K562 (cell line): ENCODE measurements at regions not wholly inside any gene's neighbourhood (a gene's known extent, or its start where the extent isn't known, plus 50 kb on each side); places are given as distances from the start of the nearest gene placed in this dataset.

Experiments
- ATAC-seq: fragments of 200-7000 bp; cut with Tn5 transposase; 3 replicates; pipeline ENCODE4 v1.9.1; 2020; ENCODE audit warnings: moderate library complexity
- BruUV-seq: library from RNA; stranded (reverse); fragments of 400-500 nt; replicated peaks from 2 replicates; lab custom pipeline; 2021; lab: Mats Ljungman, UMichigan
- CTCF ChIA-PET: fragments of 300-600 bp; formaldehyde crosslinking; extraction: SDS; loops from one replicate; lab custom pipeline; 2021; ENCODE audit warnings: low intra/inter-chr PET ratio; lab: Yijun Ruan, JAX
- POLR2A ChIA-PET: fragments of 300-600, 350-650 bp; sonication (Branson Sonifier 250); formaldehyde crosslinking; extraction: SDS; loops from one replicate; lab custom pipeline; 2021; ENCODE audit warnings: antibody characterized with exemption, inconsistent platforms; lab: Yijun Ruan, JAX
- DNase-seq, 4 experiments: peaks; one replicate each; pipeline versions ENCODE4 v3.0.0 to v3.0.0-alpha.2; 2011 to 2018; ENCODE audit warnings: low spot score in 3 of 4, mixed read lengths in 3 of 4; ENCODE audit errors: extremely low read depth in 1 of 4
- FAIRE-seq: peaks from 2 replicates; lab custom pipeline; 2011; peaks lifted over from hg19 to GRCh38; lab: Jason Lieb, UNC
- H2AFZ ChIP-seq: 2 replicates; pipeline ENCODE4 v1.6.0; 2011; ENCODE audit warnings: low read depth, low read length, control low read depth, inconsistent platforms
- H3K27ac ChIP-seq: fragments of 200-600 bp; 3 replicates; pipeline ENCODE4 v1.8.0; 2011; ENCODE audit warnings: low read depth, mild to moderate bottlenecking, control low read depth, inconsistent platforms, low read length, moderate library complexity, mixed read lengths; ENCODE audit errors: extremely low read depth
- H3K27me3 ChIP-seq, 2 experiments: fragments of 300-600 bp in 1 of 2; 2 replicates in 1 of 2; 3 replicates in 1 of 2; pipeline versions ENCODE4 v1.6.0 to v1.8.0; 2011; ENCODE audit warnings: inconsistent platforms in 2 of 2, low read length in 2 of 2, mild to moderate bottlenecking in 1 of 2, mixed read lengths in 1 of 2, moderate library complexity in 1 of 2; ENCODE audit not compliant: control insufficient read depth in 2 of 2, insufficient read depth in 2 of 2
- H3K36me3 ChIP-seq: fragments of 300-600 bp; 3 replicates; pipeline ENCODE4 v1.8.0; 2011; ENCODE audit warnings: mild to moderate bottlenecking, low read length, inconsistent platforms; ENCODE audit not compliant: control insufficient read depth, insufficient read depth
- H3K4me1 ChIP-seq, 2 experiments: fragments of 200-600 bp in 1 of 2; replicated peaks in 1 of 2; 2 replicates in 1 of 2; 3 replicates in 1 of 2; pipeline versions ENCODE4 v1.5.1 to v1.8.0; 2011; ENCODE audit warnings: inconsistent platforms in 2 of 2, low read length in 2 of 2, mild to moderate bottlenecking in 1 of 2, mixed read lengths in 1 of 2, moderate library complexity in 1 of 2; ENCODE audit not compliant: control insufficient read depth in 2 of 2, insufficient read depth in 2 of 2
- H3K4me2 ChIP-seq: 2 replicates; pipeline ENCODE4 v1.6.1; 2011; ENCODE audit warnings: low read length, control low read depth, inconsistent platforms, mixed read lengths; ENCODE audit not compliant: insufficient read depth
- H3K4me3 ChIP-seq: fragments of 200-600 bp; sonication (generic), shearing (Covaris generic); 2 replicates; pipeline ENCODE4 v1.5.1; 2016; ENCODE audit warnings: control low read depth, inconsistent platforms
- H3K79me2 ChIP-seq: fragments of 200-600 bp; 3 replicates; pipeline ENCODE4 v1.8.0; 2011; ENCODE audit warnings: low read length, inconsistent platforms; ENCODE audit not compliant: control insufficient read depth, insufficient read depth
- H3K9ac ChIP-seq, 2 experiments: 2 replicates each; pipeline versions ENCODE4 v1.6.0 to v1.6.1; 2011; ENCODE audit warnings: low read depth in 2 of 2, low read length in 2 of 2, control low read depth in 1 of 2, inconsistent platforms in 1 of 2, mild to moderate bottlenecking in 1 of 2, mixed read lengths in 1 of 2; ENCODE audit not compliant: insufficient read depth in 1 of 2
- H3K9me1 ChIP-seq: one replicate; pipeline ENCODE4 v1.6.0; 2011; ENCODE audit warnings: inconsistent platforms, mild to moderate bottlenecking, low read length, moderate library complexity; ENCODE audit not compliant: control insufficient read depth, insufficient read depth
- H3K9me3 ChIP-seq: replicated peaks from 2 replicates; pipeline ENCODE4 v1.5.1; 2011; ENCODE audit warnings: low read depth, low read length, inconsistent platforms; ENCODE audit not compliant: control insufficient read depth, insufficient read depth
- H4K20me1 ChIP-seq: replicated peaks from 2 replicates; pipeline ENCODE4 v1.6.1; 2011; ENCODE audit warnings: low read length, inconsistent platforms, mixed read lengths; ENCODE audit not compliant: control insufficient read depth, insufficient read depth
- GABPB2 ChIP-seq: fragments of 250-450 bp; sonication (Bioruptor Pico); conservative IDR thresholded peaks from 2 replicates; pipeline ENCODE4 v1.5.1; 2021; ENCODE audit warnings: mild to moderate bottlenecking
- KHSRP ChIP-seq: fragments of 450-650 bp; IDR thresholded peaks from 2 replicates; pipeline ENCODE4 v1.6.1; 2017
- MTA3 ChIP-seq: fragments of 450-650 bp; formaldehyde crosslinking; IDR thresholded peaks from 2 replicates; pipeline ENCODE4 v1.6.1; 2017; ENCODE audit warnings: mild to moderate bottlenecking, borderline replicate concordance
- NR3C1 ChIP-seq: sonication (generic); formaldehyde crosslinking; IDR thresholded peaks from 2 replicates; pipeline ENCODE4 v1.8.1; 2022; ENCODE audit warnings: missing genetic modification reagents
- POLR2A ChIP-seq: fragments of 450-650 bp; conservative IDR thresholded peaks from 2 replicates; pipeline ENCODE4 v1.6.1; 2016
- PTRF ChIP-seq: fragments of 450-650 bp; IDR thresholded peaks from 2 replicates; pipeline ENCODE4 v1.6.1; 2016; ENCODE audit warnings: mild to moderate bottlenecking, missing genetic modification characterization, missing compliant biosample characterization
- SIN3B ChIP-seq: fragments of 450-650 bp; IDR thresholded peaks from 2 replicates; pipeline ENCODE4 v1.6.1; 2017; ENCODE audit warnings: low read depth, mild to moderate bottlenecking, moderate library complexity
- ZC3H8 ChIP-seq: fragments of 450-650 bp; IDR thresholded peaks from 2 replicates; pipeline ENCODE4 v1.6.1; 2017
- WGBS: fragments of 100-300 bp; shearing (Covaris generic); methylation state at CpG from one replicate; pipeline ENCODE4 v1.1.6; 2016; ENCODE audit warnings: low coverage, mixed read lengths; ENCODE audit not compliant: insufficient coverage; ENCODE audit errors: missing lambda C conversion rate; 5-methylcytosine and 5-hydroxymethylcytosine counted together
- in situ Hi-C: fragments of 300-500 bp; cut with MboI; formaldehyde crosslinking; loops from 4 replicates; pipeline ENCODE4 v1.15.0; 2018; ENCODE audit warnings: inconsistent platforms, mixed read lengths
- intact Hi-C: fragments of 100-400 bp; cut with micrococcal nuclease; formaldehyde crosslinking; loops from 2 replicates; pipeline ENCODE4 v1.14.2; 2022
- TF ChIP-seq, protein P1 (sequence below): fragments of 250-450 bp; sonication (Bioruptor Pico); IDR thresholded peaks from 2 replicates; pipeline ENCODE4 v1.4.0; 2020

GRCh38 chr3:182375916-182376315, 417.4 kb upstream of the ATP11B start:
- 56% methylated on average over 1 of the region's 1 CpG for WGBS
- ChIA-PET CTCF (no interaction called here), POLR2A (no interaction called here)
- no peaks in the 10 kb centered on the region for H3K36me3 ChIP-seq
- H3K27ac ChIP-seq = no peak overlapping the region
- H3K4me3 ChIP-seq = no peak overlapping the region
- no peaks in the 10 kb centered on the region for H4K20me1 ChIP-seq
- no peak overlapping the region for H2AFZ ChIP-seq
- FAIRE-seq (no peak), ATAC-seq (no peak), DNase-seq (no peak)
- intact Hi-C loops = no loop called here
- no peaks in the 10 kb centered on the region for H3K4me1 ChIP-seq
- in situ Hi-C loops = no loop called here
- no peaks in the 10 kb centered on the region for H3K9me3 ChIP-seq
- H3K27me3 ChIP-seq = no peaks in the 10 kb centered on the region
- no peaks in the 10 kb centered on the region for H3K9me1 ChIP-seq
- BruUV-seq = no TSS peak
- TF ChIP-seq SIN3B (no peak), POLR2A (no peak), ZC3H8 (no peak), KHSRP (no peak), PTRF (tag) (no peak), NR3C1 (CRISPR knock-in tag) (no peak), GABPB2 (no peak), MTA3 (no peak)
- TF ChIP-seq, protein P1, sequence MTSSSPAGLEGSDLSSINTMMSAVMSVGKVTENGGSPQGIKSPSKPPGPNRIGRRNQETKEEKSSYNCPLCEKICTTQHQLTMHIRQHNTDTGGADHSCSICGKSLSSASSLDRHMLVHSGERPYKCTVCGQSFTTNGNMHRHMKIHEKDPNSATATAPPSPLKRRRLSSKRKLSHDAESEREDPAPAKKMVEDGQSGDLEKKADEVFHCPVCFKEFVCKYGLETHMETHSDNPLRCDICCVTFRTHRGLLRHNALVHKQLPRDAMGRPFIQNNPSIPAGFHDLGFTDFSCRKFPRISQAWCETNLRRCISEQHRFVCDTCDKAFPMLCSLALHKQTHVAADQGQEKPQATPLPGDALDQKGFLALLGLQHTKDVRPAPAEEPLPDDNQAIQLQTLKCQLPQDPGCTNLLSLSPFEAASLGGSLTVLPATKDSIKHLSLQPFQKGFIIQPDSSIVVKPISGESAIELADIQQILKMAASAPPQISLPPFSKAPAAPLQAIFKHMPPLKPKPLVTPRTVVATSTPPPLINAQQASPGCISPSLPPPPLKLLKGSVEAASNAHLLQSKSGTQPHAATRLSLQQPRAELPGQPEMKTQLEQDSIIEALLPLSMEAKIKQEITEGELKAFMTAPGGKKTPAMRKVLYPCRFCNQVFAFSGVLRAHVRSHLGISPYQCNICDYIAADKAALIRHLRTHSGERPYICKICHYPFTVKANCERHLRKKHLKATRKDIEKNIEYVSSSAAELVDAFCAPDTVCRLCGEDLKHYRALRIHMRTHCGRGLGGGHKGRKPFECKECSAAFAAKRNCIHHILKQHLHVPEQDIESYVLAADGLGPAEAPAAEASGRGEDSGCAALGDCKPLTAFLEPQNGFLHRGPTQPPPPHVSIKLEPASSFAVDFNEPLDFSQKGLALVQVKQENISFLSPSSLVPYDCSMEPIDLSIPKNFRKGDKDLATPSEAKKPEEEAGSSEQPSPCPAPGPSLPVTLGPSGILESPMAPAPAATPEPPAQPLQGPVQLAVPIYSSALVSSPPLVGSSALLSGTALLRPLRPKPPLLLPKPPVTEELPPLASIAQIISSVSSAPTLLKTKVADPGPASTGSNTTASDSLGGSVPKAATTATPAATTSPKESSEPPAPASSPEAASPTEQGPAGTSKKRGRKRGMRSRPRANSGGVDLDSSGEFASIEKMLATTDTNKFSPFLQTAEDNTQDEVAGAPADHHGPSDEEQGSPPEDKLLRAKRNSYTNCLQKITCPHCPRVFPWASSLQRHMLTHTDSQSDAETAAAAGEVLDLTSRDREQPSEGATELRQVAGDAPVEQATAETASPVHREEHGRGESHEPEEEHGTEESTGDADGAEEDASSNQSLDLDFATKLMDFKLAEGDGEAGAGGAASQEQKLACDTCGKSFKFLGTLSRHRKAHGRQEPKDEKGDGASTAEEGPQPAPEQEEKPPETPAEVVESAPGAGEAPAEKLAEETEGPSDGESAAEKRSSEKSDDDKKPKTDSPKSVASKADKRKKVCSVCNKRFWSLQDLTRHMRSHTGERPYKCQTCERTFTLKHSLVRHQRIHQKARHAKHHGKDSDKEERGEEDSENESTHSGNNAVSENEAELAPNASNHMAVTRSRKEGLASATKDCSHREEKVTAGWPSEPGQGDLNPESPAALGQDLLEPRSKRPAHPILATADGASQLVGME = no peak
- no peak overlapping the region for H3K9ac ChIP-seq
- H3K4me2 ChIP-seq = no peak overlapping the region
- H3K79me2 ChIP-seq = no peaks in the 10 kb centered on the region
